NCI-H2171 treated with DMSO at 0.1 percent for 48 hours (cell line): ENCODE measurements at regions not wholly inside any gene's neighbourhood (a gene's known extent, or its start where the extent isn't known, plus 50 kb on each side); places are given as distances from the start of the nearest gene placed in this dataset.
"Not testable (repeated sequence)": the region's sequence is repeated elsewhere in the genome, so short reads cannot be mapped to it uniquely, and the experiment has no call there.

Source experiments
- DNase-seq: peaks from one replicate; lab custom pipeline; 2025; lab: John Stamatoyannopoulos, UW

- DNase-seq = no peak
Measured at GRCh38 chr6:151671195-151671594, 136.3 kb upstream of the ESR1 start.

DNA sequence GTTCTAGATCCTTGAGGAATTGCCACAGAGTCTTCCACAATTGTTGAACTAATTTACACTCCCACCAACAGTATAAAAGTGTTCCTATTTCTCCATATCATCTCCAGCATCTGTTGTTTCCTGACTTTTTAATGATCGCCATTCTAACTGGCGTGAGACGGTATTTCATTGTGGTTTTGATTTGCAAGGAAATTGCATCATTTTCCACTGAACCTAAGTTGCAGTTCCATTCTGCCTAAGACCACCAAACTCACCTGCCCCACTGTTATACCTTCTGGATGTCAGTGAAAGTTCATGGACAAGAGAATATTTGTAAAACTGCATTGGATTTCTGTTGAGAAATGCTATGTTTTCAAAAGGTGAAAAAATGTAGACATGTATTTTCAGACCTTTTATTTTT lies 132.9 kb upstream of the ESR1 start:
- DNase-seq = no peak

- DNase-seq = peak; percentile 34
Measured at GRCh38 chr6:151675746-151676459, 131.6 kb upstream of the ESR1 start.

- DNase-seq = no peak
Measured at GRCh38 chr6:151676460-151676945, 131.0 kb upstream of the ESR1 start.

DNA sequence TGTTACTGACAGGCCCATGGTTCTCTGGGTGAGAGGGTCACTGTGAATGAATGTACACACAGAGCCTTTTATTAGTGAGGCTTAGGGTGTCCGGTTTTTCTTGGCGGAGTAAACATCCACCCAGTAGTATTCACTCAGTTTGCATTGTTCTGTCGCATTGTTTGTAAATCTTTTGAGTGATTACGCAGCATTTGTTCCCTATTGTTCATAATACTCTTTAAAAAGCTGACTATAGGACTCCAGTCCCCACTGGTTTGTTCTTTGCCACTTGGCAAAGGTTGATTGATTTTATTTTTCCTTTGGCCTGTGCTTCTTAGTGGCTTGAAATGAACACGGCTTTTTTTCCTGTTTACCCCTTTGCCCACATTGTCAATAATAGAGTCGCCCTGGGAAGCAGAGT lies 130.1 kb upstream of the ESR1 start:
- DNase-seq = no peak

DNA sequence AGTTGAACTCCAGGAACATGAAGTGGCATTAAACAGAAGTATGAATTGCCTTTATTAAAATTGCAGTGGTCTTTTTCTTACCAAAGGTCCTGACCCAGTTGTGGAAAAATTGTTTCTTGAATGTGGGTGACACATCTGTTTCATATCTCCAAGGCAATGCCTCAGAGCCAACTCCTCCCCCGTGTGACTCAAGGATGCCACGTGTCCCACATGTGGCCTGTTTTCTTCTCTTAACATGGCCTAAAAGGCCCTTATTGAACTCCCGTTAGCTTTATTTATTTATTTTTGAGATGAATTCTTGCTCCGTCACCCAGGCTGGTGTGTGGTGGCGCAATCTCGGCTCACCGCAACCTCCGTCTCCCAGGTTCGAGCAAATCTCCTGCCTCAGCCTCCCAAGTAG lies 128.4 kb upstream of the ESR1 start:
- no peak for DNase-seq

DNA sequence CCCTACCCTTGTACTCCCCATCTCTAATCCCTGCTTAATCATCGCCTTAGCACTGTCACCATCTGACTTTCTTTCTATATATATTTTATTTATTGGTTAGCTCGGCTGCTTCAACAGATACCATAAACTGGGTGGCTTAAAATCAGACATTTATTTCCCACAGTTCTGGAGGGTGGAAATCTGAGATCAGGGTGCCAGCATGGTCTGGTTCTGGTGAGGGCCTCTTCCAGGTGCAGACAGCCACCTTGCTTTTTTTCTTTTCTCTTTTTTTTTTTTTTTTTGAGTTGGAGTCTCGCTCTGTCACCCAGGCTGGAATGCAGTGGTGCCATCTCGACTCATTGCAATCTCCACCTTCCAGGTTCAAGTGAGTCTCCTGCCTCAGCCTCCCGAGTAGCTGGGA lies 127.5 kb upstream of the ESR1 start:
- no peak for DNase-seq

GRCh38 chr6:151680846-151681432 lies 126.5 kb upstream of the ESR1 start:
- DNase-seq = no peak

DNA sequence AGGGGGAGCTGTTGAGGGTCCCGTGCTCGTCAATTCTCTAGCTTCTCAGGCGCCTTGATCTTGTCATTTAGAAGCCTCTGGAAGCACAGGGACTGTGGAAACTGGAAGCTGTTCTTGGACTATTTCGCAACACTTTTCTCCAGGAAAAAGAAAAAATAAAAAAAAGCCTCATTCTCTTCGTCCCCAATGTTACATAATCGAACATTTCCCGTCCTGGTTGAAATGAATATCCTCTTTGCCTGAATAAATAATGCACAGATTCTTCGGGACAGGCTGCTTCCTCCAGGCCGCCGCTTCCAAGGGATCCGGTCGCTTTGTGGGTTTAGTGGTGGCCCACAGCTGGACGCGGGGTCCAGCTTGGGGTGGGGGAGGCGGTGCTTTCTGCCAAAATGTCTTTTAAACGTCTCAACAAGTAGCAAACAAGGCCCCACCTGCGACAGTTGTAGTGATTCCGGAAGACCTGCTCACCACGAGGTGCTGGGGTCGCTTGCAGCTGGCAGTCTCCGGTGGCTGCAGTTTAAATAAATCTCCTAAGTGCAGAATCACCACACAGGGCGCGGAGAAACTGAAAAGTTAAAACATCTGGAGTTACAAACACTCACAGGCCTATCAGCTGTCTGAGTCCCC lies 125.9 kb upstream of the ESR1 start:
- no peak for DNase-seq

DNA sequence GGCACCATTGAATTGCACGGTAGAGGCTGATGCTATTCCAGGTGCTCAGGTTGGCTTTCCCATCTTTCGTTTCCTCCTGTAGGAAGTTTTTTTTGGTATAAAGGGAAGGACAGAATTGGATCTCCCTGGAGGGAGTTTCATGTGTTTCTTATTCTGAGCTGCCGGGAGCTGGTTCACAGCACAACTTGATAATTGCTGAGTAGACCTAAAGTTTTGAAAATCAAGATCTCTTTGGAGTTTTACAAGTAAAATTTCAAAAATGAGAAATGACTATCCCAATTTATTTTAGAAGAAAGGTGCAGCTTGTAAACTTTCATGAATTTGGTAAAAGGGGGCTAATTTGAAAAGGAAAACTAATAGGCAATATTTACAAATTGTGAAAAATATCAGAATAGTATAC lies 125.2 kb upstream of the ESR1 start:
- no peak for DNase-seq

DNA sequence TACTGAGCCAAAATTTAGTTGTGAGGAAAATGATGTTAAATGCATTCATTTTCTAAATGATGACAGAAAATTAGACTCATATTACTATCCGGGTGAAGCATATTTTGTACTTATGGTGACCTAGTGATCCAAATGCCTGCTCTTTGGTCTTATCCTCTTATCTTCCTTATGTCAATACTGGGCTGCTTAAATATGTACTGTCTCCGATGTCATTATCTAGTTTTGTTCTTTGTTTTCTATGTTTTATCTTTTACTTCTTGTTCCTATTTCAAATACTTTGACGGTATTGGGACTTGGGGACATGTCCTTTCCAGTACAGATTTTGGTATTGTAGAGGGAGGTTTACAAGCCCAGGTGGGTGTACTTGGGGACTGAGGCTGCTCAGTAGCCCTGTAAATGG lies 124.6 kb upstream of the ESR1 start:
- no peak for DNase-seq

GRCh38 chr6:151683381-151683780 lies 124.1 kb upstream of the ESR1 start:
- DNase-seq = no peak

GRCh38 chr6:151689499-151690201 lies 117.8 kb upstream of the ESR1 start:
- DNase-seq = no peak

- no peak for DNase-seq
Measured at GRCh38 chr6:151690303-151690702, 117.2 kb upstream of the ESR1 start.

DNA sequence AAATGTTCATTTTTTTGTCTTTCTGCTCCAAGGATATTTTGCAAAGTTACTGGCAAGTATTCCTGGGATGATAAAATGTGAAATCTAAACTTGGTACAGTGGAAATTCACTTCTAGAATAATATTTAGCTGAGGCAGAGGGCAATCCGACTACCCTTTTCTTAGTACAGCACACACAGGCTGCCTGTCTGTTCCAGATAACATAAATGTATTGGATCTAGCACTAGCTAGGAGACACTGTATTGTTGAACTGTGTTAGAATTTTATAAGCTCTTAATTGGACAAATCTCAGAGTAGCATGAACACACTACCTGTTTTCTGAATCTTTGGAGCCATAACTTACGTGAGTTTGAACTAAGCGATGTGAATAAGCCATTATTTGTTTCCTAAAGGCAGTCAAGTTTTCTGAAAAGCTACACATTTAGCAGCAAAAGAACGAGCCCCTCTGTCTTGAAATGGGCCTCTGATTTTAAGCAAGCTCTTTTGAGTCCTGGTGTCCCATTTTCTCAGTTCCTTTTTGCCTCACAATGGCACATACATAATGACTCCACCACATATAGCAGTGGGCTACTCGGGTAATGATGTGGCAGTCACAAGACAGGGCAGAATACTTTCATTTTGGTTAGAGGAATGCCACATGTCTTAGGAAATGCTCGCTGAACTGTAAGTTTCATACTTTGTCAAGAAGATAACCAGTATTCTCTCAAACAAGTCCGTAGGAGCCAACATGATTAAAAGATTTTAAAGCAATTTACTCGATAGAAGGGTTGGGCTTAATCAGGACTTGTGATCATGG lies 116.5 kb upstream of the ESR1 start:
- no peak for DNase-seq

GRCh38 chr6:151692216-151692615 lies 115.3 kb upstream of the ESR1 start:
- DNase-seq = no peak

DNA sequence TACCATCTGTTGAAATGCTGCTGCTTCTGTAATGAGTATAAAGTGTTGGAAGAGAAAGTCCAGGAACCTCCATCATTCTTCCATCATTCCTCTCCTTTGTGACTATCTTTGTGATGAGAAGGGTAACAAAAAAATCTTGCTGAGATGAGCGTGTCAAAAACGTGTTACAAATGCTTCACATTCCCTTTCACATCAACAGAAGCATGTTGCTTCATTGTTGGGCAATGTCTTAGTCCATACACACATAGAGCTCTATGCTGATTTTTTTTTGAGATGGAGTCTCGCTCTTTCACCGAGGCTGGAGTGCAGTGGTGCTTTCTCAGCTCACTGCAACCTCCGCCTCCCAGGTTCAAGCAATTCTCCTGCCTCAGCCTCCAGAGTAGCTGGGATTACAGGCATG lies 114.1 kb upstream of the ESR1 start:
- DNase-seq = no peak

DNA sequence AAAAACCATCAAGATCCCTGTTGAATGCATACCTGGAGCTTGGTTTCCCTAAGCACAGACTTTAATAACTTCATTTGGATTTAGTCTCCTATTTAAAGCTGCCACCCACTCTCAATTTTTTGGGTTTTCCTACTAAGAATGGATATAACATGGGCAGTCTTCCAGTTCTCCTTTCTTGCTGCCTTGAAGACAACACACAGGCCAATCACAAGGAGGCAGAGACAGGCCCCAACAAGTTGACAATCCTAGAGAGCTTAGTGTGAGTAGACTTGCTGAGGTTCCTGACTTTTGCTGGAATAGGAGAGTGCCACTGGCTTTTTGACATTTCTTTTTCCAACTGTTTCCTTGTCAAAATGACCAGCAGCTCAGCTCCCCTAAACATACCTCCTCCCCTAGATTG lies 112.3 kb upstream of the ESR1 start:
- no peak for DNase-seq

DNA sequence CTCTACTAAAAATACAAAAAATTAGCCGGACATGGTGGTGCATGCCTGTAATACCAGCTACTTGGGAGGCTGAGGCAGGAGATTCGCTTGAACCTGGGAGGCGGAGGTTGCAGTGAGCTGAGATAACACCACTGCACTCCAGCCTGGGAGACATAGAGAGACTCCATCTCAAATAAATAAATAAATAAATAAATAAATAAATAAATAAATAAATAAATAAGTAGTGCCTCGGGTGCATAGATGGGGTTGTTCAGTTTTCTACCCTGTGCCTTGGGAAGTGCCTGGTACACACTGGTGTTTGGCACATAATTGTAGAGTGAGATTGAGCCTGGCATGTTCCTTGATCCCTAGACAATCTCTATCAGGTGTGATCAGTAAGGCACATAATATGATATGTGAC lies 111.2 kb upstream of the ESR1 start:
- DNase-seq = not testable (repeated sequence)

- no peak for DNase-seq
Measured at GRCh38 chr6:151698931-151699700, 108.4 kb upstream of the ESR1 start.

- no peak for DNase-seq
Measured at GRCh38 chr6:151699719-151700118, 107.8 kb upstream of the ESR1 start.
